H1 (cell line): ENCODE measurements at regions not wholly inside any gene's neighbourhood (a gene's known extent, or its start where the extent isn't known, plus 50 kb on each side); places are given as distances from the start of the nearest gene placed in this dataset.
"Not testable (repeated sequence)": the region's sequence is repeated elsewhere in the genome, so short reads cannot be mapped to it uniquely, and the experiment has no call there.

Experiments
- CTCF ChIA-PET: fragments of 300-600 bp; sonication (Branson Sonifier 250); formaldehyde crosslinking; loops from one replicate; lab custom pipeline; 2021; ENCODE audit not compliant: partially characterized antibody; lab: Charles Lee
- POLR2A ChIA-PET: fragments of 300-600 bp; sonication (Branson Sonifier 250); formaldehyde crosslinking; loops from one replicate; lab custom pipeline; 2021; ENCODE audit warnings: inconsistent platforms; ENCODE audit not compliant: partially characterized antibody; lab: Charles Lee
- DNase-seq, 2 experiments: peaks; one replicate each; pipeline versions ENCODE4 v3.0.0 to v3.0.0-alpha.2; 2010 to 2022; ENCODE audit warnings: low spot score in 2 of 2, low read depth in 1 of 2, mixed read lengths in 1 of 2
- FAIRE-seq: peaks from 2 replicates; lab custom pipeline; 2011; peaks lifted over from hg19 to GRCh38; lab: Jason Lieb, UNC
- H2AFZ ChIP-seq: 2 replicates; pipeline ENCODE4 v1.8.1; 2012; ENCODE audit warnings: low read length, inconsistent platforms
- H2AK5ac ChIP-seq: 2 replicates; pipeline ENCODE4 v1.6.1; 2013; ENCODE audit warnings: low read depth, low read length
- H2BK120ac ChIP-seq: replicated peaks from 2 replicates; pipeline ENCODE3; 2013; ENCODE audit warnings: low read depth, low read length, inconsistent platforms
- H2BK12ac ChIP-seq: 2 replicates; pipeline ENCODE4 v1.6.1; 2013; ENCODE audit warnings: low read depth, low read length
- H2BK15ac ChIP-seq: 2 replicates; pipeline ENCODE4 v1.6.1; 2013; ENCODE audit warnings: low read length
- H2BK20ac ChIP-seq: 2 replicates; pipeline ENCODE4 v1.6.1; 2013; ENCODE audit warnings: low read length
- H2BK5ac ChIP-seq: 2 replicates; pipeline ENCODE4 v1.6.1; 2013; ENCODE audit warnings: low read depth, low read length
- H3K14ac ChIP-seq: 2 replicates; pipeline ENCODE4 v1.6.1; 2013; ENCODE audit warnings: inconsistent platforms; ENCODE audit not compliant: insufficient read length
- H3K18ac ChIP-seq: 2 replicates; pipeline ENCODE4 v1.6.1; 2013; ENCODE audit warnings: low read length; ENCODE audit errors: extremely low read depth
- H3K23ac ChIP-seq: 2 replicates; pipeline ENCODE4 v1.6.1; 2013; ENCODE audit warnings: inconsistent platforms; ENCODE audit not compliant: insufficient read length
- H3K23me2 ChIP-seq: 2 replicates; pipeline ENCODE4 v1.6.1; 2013; ENCODE audit warnings: low read depth, low read length
- H3K27ac ChIP-seq: 2 replicates; pipeline ENCODE4 v1.6.1; 2011; ENCODE audit warnings: low read depth, low read length, inconsistent platforms
- H3K27me3 ChIP-seq, 4 experiments: replicated peaks in 1 of 4; 1 replicate in 1 of 4; 2 replicates in 3 of 4; pipeline versions ENCODE4 v1.6.1 to v1.8.1; 2011 to 2013; ENCODE audit warnings: low read length in 3 of 4, mild to moderate bottlenecking in 3 of 4, inconsistent platforms in 2 of 4, mixed read lengths in 2 of 4, moderate library complexity in 1 of 4; ENCODE audit not compliant: control insufficient read depth in 3 of 4, insufficient read depth in 3 of 4; ENCODE audit errors: extremely low read depth in 1 of 4
- H3K36me3 ChIP-seq, 4 experiments: 2 replicates each; pipeline versions ENCODE4 v1.6.1 to v1.8.1; 2011 to 2013; ENCODE audit warnings: mild to moderate bottlenecking in 4 of 4, low read length in 3 of 4, moderate library complexity in 2 of 4, control low read depth in 1 of 4, inconsistent platforms in 1 of 4; ENCODE audit not compliant: insufficient read depth in 4 of 4, control insufficient read depth in 2 of 4
- H3K4ac ChIP-seq: replicated peaks from 2 replicates; pipeline ENCODE3; 2013; ENCODE audit warnings: low read length, low read depth, mixed read lengths, inconsistent platforms; ENCODE audit not compliant: insufficient read length
- H3K4me1 ChIP-seq, 4 experiments: replicated peaks in 1 of 4; 1 replicate in 1 of 4; 2 replicates in 3 of 4; pipeline versions ENCODE4 v1.6.1 to v1.8.1; 2011 to 2013; ENCODE audit warnings: low read length in 3 of 4, inconsistent platforms in 2 of 4, mixed read lengths in 1 of 4; ENCODE audit not compliant: insufficient read depth in 4 of 4, control insufficient read depth in 3 of 4
- H3K4me2 ChIP-seq, 2 experiments: 2 replicates each; pipeline versions ENCODE4 v1.6.1 to v1.8.1; 2011 to 2013; ENCODE audit warnings: low read depth in 2 of 2, low read length in 2 of 2, control low read depth in 1 of 2, inconsistent platforms in 1 of 2, mild to moderate bottlenecking in 1 of 2; ENCODE audit not compliant: insufficient read depth in 1 of 2
- H3K4me3 ChIP-seq, 4 experiments: fragments of 200-600, 300-600 bp in 1 of 4; sonication (generic), shearing (Covaris generic), sonication (Bioruptor Twin) in 1 of 4; 2 replicates each; pipeline versions ENCODE4 v1.5.1 to v1.8.1; 2011 to 2016; ENCODE audit warnings: low read length in 4 of 4, low read depth in 3 of 4, control low read depth in 2 of 4, inconsistent platforms in 2 of 4, mild to moderate bottlenecking in 2 of 4, mixed read lengths in 1 of 4, moderate library complexity in 1 of 4; ENCODE audit not compliant: insufficient read depth in 2 of 4; ENCODE audit errors: extremely low read depth in 1 of 4
- H3K56ac ChIP-seq: replicated peaks from 2 replicates; pipeline ENCODE3; 2013; ENCODE audit warnings: low read depth, mild to moderate bottlenecking, mixed read lengths, low read length, inconsistent platforms; ENCODE audit not compliant: insufficient read length
- H3K79me1 ChIP-seq: 2 replicates; pipeline ENCODE4 v1.6.1; 2013; ENCODE audit warnings: low read depth, low read length, control low read depth
- H3K79me2 ChIP-seq, 2 experiments: 2 replicates each; pipeline versions ENCODE4 v1.6.1 to v1.8.1; 2012 to 2013; ENCODE audit warnings: low read length in 2 of 2, mild to moderate bottlenecking in 2 of 2, inconsistent platforms in 1 of 2; ENCODE audit not compliant: insufficient read depth in 2 of 2, control insufficient read depth in 1 of 2
- H3K9ac ChIP-seq, 4 experiments: replicated peaks in 1 of 4; 1 replicate in 1 of 4; 2 replicates in 3 of 4; pipeline versions ENCODE4 v1.6.1 to v1.8.1; 2011 to 2013; ENCODE audit warnings: low read depth in 3 of 4, low read length in 3 of 4, control low read depth in 2 of 4, mild to moderate bottlenecking in 2 of 4, moderate library complexity in 2 of 4, inconsistent platforms in 1 of 4; ENCODE audit errors: extremely low read depth in 1 of 4
- H3K9me3 ChIP-seq, 2 experiments: 2 replicates each; pipeline versions ENCODE4 v1.6.1 to v1.8.1; 2012 to 2013; ENCODE audit warnings: mild to moderate bottlenecking in 2 of 2, moderate library complexity in 2 of 2, control low read depth in 1 of 2, inconsistent platforms in 1 of 2, low read depth in 1 of 2, low read length in 1 of 2, mixed read lengths in 1 of 2; ENCODE audit not compliant: insufficient read depth in 2 of 2
- H4K20me1 ChIP-seq, 2 experiments: replicated peaks in 1 of 2; 2 replicates each; pipeline versions ENCODE3 to v1.8.1; 2011 to 2013; ENCODE audit warnings: inconsistent platforms in 2 of 2, low read length in 2 of 2, mild to moderate bottlenecking in 1 of 2; ENCODE audit not compliant: insufficient read depth in 2 of 2, control insufficient read depth in 1 of 2
- H4K5ac ChIP-seq: 2 replicates; pipeline ENCODE4 v1.6.1; 2013; ENCODE audit warnings: low read length, low read depth, mixed read lengths, inconsistent platforms; ENCODE audit not compliant: insufficient read length
- H4K8ac ChIP-seq: 2 replicates; pipeline ENCODE4 v1.8.0; 2013; ENCODE audit warnings: mild to moderate bottlenecking, moderate library complexity, low read length, inconsistent platforms; ENCODE audit not compliant: insufficient read depth; ENCODE audit errors: extremely low read depth
- H4K91ac ChIP-seq: replicated peaks from 2 replicates; pipeline ENCODE3; 2013; ENCODE audit warnings: low read length, mixed read lengths, inconsistent platforms; ENCODE audit not compliant: insufficient read length
- YY1 ChIP-seq: IDR thresholded peaks from 2 replicates; pipeline ENCODE4 v1.6.1; 2011; ENCODE audit warnings: low read depth, mild to moderate bottlenecking, low read length
- WGBS, 2 experiments: shearing (Covaris generic) in 1 of 2; methylation state at CpG; one replicate each; pipeline versions ENCODE4 v1.1.6 to v1.1.7; 2013 to 2015; ENCODE audit warnings: low lambda C conversion rate in 2 of 2, mixed read lengths in 2 of 2, inconsistent platforms in 1 of 2, low coverage in 1 of 2, missing lambda C conversion rate in 1 of 2; ENCODE audit not compliant: insufficient replicate concordance in 2 of 2, insufficient coverage in 1 of 2, insufficient read length in 1 of 2; ENCODE audit errors: extremely low coverage in 1 of 2, missing lambda C conversion rate in 1 of 2; 5-methylcytosine and 5-hydroxymethylcytosine counted together
- TF ChIP-seq, protein P1 (sequence below): IDR thresholded peaks from 2 replicates; pipeline ENCODE4 v1.6.1; 2012; ENCODE audit warnings: inconsistent platforms

DNA sequence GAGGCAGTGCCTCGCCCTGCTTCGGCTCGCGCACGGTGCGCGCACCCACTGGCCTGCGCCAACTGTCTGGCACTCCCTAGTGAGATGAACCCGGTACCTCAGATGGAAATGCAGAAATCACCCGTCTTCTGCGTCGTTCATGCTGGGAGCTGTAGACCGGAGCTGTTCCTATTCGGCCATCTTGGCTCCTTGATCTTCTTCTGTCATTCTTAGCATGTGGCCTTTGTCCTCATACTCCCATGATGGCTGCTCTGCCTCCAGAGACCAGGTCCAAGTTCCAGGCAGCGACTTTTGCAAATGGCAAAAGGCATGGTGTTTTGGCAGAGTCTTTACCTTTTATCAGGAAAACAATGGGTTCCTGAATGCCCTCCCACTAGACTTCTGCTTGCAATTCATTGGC, 102.6 kb upstream of the SKOR2 start:
- H3K23me2 ChIP-seq, H3K4me2 ChIP-seq, H3K4me3 ChIP-seq, H2BK20ac ChIP-seq, H3K14ac ChIP-seq, H4K8ac ChIP-seq, H3K9me3 ChIP-seq, H4K5ac ChIP-seq, DNase-seq, H3K27ac ChIP-seq, H3K4ac ChIP-seq, CTCF ChIA-PET, H3K56ac ChIP-seq, H3K79me2 ChIP-seq, H3K9ac ChIP-seq, H2AK5ac ChIP-seq, H3K36me3 ChIP-seq, H3K27me3 ChIP-seq, H3K79me1 ChIP-seq, H3K4me1 ChIP-seq, H4K91ac ChIP-seq, H2BK5ac ChIP-seq, FAIRE-seq, H3K18ac ChIP-seq, H2BK15ac ChIP-seq, H3K23ac ChIP-seq, H2BK120ac ChIP-seq, H4K20me1 ChIP-seq, H2BK12ac ChIP-seq: not testable (repeated sequence)
- TF ChIP-seq, protein P1, sequence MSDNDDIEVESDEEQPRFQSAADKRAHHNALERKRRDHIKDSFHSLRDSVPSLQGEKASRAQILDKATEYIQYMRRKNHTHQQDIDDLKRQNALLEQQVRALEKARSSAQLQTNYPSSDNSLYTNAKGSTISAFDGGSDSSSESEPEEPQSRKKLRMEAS: peak; percentile 38; the same call in 1 of the 2 replicates
- 0 out of 2 replicates have a peak, but pooled peaks have one; percentile 18 for TF ChIP-seq YY1
- POLR2A ChIA-PET: interaction anchor here (1.0 kb wide), 1 partner anchor 51 kb away, joined by 5 read pairs; no protein-coding TSS in a partner anchor
- 88% methylated on average over 6 of the region's 15 CpGs; no CpG with 5 or more reads in 1 of the 2 experiments for WGBS, 2 experiments
- H2AFZ ChIP-seq: peak overlapping the region; percentile 93; the same call in 1 of the 2 replicates
